ENCODE measurements at regions not wholly inside any gene's neighbourhood (a gene's known extent, or its start where the extent isn't known, plus 50 kb on each side); places are given as distances from the start of the nearest gene placed in this dataset.

DNA sequence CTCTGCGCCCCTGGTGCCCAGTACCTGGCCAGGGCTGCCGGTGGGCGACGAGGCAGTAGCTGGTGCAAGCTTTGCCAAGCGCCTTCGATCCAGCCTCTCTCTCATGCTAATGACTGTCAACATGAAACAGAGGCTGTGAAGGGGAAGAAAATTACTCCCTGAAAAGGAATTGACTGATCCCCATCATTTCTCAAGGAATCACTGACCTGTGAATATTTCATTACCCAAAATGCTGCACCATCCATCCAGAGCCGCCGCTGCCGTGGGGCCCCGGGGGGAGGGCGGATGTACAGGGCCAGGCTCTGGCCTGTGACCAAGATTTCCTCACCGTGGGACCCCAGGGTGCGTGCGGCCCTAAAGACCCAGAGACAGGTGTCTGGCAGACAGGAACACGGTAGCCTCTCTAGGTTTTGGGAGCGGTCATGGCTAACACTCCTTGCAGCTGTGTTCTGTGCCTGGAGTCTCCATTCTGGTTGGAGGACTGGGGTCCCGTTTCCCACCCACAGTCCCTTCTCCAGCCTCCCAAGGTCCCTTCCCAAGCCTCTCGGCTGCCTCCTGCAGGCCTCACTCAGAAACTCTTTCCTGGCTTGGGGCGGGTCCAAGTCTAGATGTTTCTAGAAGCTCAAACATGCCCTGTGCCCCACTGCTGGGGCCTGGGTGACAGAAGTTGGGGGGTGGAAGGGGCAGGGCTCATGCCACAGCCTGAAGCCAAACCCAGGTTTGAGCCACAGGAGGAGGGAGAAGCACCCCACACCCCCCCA, 73.3 kb downstream of the ENGASE start:
- no peak for TF ChIP-seq TCF12 (IDR thresholded peaks at IDR 0.05; ENCODE audit: low read depth)

DNA sequence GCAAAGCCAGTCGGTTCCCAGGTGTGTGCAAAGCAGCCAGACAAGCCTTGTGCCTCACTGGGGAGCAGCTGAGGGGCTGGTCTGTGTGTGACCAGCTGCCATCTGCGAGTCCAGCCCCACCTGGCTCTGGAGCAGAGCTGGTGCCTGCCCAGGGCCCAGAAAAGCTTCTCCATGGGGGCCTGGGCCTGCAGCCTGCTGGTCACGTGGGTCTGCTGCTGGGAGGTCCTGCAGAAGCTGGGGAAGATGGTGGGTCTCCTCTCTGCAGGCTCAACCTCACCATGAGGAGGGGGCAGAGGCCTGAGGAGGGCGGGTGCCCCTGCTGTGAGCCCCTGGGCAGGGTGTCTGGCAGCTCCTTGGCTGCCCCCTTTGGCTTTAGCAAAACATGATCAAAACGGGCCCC, 71.9 kb downstream of the ENGASE start:
- TF ChIP-seq, protein P1, sequence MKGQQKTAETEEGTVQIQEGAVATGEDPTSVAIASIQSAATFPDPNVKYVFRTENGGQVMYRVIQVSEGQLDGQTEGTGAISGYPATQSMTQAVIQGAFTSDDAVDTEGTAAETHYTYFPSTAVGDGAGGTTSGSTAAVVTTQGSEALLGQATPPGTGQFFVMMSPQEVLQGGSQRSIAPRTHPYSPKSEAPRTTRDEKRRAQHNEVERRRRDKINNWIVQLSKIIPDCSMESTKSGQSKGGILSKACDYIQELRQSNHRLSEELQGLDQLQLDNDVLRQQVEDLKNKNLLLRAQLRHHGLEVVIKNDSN (IDR thresholded peaks at IDR 0.05): 0 out of 2 replicates have a peak, but pooled peaks have one; percentile 49
- TF ChIP-seq FOXM1 (IDR thresholded peaks at IDR 0.05; ENCODE audit: borderline replicate concordance, low read depth): no peak
- TF ChIP-seq CREB1 (IDR thresholded peaks at IDR 0.05; ENCODE audit: low read depth): no peak
- TF ChIP-seq YY1 (IDR thresholded peaks at IDR 0.05; ENCODE audit: low read depth): no peak

DNA sequence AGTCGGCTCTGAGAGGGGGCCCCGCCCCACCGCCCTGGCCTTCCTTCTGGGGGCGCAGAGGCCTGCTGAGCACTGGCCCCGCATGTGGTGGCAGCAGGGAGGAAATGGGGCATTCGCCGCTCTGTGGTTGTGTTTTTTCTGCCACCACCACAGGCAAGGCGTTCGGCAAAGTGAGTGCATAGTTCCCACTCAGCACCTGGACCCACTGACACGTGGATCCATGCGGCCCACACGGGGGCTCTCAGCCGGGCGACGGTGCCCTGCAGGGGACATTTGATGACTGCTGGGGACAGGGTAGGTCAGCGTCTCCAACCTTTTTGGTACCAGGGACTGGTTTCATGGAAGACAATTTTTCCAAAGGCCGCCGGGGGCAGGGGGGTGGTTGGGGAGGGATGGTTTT, 70.9 kb downstream of the ENGASE start:
- TF ChIP-seq EGR1 (IDR thresholded peaks at IDR 0.05): no peak
- TF ChIP-seq, protein P2, sequence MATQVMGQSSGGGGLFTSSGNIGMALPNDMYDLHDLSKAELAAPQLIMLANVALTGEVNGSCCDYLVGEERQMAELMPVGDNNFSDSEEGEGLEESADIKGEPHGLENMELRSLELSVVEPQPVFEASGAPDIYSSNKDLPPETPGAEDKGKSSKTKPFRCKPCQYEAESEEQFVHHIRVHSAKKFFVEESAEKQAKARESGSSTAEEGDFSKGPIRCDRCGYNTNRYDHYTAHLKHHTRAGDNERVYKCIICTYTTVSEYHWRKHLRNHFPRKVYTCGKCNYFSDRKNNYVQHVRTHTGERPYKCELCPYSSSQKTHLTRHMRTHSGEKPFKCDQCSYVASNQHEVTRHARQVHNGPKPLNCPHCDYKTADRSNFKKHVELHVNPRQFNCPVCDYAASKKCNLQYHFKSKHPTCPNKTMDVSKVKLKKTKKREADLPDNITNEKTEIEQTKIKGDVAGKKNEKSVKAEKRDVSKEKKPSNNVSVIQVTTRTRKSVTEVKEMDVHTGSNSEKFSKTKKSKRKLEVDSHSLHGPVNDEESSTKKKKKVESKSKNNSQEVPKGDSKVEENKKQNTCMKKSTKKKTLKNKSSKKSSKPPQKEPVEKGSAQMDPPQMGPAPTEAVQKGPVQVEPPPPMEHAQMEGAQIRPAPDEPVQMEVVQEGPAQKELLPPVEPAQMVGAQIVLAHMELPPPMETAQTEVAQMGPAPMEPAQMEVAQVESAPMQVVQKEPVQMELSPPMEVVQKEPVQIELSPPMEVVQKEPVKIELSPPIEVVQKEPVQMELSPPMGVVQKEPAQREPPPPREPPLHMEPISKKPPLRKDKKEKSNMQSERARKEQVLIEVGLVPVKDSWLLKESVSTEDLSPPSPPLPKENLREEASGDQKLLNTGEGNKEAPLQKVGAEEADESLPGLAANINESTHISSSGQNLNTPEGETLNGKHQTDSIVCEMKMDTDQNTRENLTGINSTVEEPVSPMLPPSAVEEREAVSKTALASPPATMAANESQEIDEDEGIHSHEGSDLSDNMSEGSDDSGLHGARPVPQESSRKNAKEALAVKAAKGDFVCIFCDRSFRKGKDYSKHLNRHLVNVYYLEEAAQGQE (IDR thresholded peaks at IDR 0.05; ENCODE audit: low read depth): no peak
- TF ChIP-seq ZBTB7A (IDR thresholded peaks at IDR 0.05; ENCODE audit: low read depth): no peak
- no peak for TF ChIP-seq TAF1 (IDR thresholded peaks at IDR 0.05; ENCODE audit: low read depth)
- no peak for TF ChIP-seq EP300 (IDR thresholded peaks at IDR 0.05; ENCODE audit: borderline replicate concordance)

DNA sequence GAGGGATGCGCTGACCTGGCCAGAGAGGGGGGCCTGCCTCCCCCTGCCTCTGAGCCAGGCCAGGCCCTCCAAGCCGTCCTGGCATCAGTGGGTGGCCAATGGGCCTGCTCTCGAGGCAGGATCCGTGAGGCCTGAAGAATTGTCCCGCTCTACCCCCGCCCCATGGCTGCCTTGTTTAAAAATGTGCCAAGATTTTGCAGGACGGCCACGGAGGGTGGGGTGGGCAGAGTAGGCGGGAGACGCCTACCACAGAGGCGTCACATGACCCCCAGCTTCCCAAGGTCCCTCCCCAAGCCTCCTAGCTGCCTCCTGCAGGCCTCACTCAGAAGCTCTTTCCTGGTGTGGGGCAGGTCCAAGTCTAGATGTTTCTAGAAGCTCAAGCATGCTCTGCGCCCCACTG, 69.5 kb downstream of the ENGASE start:
- no peak for TF ChIP-seq YY1 (IDR thresholded peaks at IDR 0.05; ENCODE audit: low read depth)
- TF ChIP-seq, protein P1 (IDR thresholded peaks at IDR 0.05): peak; percentile 44

DNA sequence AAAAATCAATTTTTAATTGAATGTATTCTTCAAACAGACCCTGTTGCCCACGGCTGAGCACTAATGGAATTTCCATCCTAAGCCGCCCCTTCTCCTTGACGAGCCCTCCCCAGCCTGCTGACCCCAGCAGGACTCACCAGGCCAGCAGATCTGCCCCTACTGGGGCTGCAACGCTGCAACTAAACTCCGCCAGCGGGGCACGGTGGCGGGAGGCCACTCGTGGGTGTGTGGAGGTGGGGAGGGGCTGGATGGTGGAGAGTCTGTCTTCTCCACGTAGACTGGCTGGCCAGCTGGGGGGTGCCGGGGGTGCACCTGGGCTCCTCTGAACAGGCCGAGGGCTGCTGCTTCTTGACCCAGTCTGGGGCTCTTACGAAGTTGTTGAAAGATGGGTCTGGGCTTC, 67.8 kb downstream of the ENGASE start:
- TF ChIP-seq TCF12 (IDR thresholded peaks at IDR 0.05; ENCODE audit: low read depth): no peak
- no peak for TF ChIP-seq YY1 (IDR thresholded peaks at IDR 0.05; ENCODE audit: low read depth)
- no peak for TF ChIP-seq RAD21 (IDR thresholded peaks at IDR 0.05; ENCODE audit: low read depth)
- TF ChIP-seq TAF1 (IDR thresholded peaks at IDR 0.05; ENCODE audit: low read depth): no peak
- TF ChIP-seq, protein P2 (IDR thresholded peaks at IDR 0.05; ENCODE audit: low read depth): no peak

DNA sequence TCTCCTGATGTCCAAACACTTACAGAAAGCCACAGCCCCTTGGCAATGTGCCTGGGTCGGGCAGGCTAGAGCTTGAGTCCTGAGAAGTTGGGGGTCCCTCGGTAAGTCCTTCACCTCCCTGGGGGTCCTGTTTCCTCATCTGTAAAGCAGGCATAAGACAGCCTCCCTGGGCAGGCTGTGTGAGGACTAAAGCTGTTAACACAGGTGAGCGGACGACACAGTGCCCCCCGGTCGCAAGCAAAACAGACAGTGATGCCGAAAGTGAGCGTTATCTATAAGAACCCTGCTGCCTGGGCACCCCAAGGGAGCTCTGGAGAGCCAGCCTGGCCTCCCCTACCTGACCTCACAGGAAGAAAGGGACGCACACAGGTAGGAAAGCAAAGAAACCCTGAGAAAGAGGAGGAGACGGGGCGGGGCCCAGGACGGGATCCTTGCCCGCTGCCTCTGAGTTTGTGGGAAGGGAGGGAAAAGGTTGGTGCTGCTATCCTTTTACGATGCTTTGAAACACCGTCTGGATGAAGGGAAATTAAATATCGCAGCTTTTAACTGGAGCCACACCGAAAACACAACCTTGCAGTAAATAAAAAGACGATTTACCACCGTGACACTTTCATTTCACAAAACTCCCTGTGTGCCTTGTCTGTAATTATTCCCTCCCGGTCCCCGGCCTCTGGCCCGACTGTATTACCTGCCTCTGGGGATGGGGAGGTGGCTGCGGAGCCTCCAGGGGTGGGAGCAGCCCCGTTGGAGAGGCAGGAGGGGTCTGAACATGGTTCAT, 67.1 kb downstream of the ENGASE start:
- TF ChIP-seq EGR1 (IDR thresholded peaks at IDR 0.05) (no peak), TEAD4 (IDR thresholded peaks at IDR 0.05) (no peak), RAD21 (IDR thresholded peaks at IDR 0.05; ENCODE audit: low read depth) (no peak), CEBPB (IDR thresholded peaks at IDR 0.05) (no peak), YY1 (IDR thresholded peaks at IDR 0.05; ENCODE audit: low read depth) (no peak), CREB1 (IDR thresholded peaks at IDR 0.05; ENCODE audit: low read depth) (no peak)

DNA sequence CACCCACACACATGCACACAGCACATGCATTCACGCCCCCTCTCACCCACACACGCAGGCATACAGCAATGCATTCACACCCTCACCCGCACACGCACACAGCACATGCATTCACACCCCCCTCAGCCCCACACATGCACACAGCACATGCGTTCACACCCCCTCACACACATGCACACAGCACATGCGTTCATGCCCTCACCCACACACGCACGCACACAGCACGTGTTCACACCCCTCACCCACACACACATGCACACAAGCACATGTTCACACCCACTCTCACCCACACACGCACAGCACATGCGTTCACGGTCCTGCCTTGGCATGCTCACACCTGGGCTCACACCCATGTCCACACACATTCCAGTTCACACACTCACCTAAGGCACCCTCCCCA, 64.2 kb downstream of the ENGASE start:
- TF ChIP-seq, protein P3, sequence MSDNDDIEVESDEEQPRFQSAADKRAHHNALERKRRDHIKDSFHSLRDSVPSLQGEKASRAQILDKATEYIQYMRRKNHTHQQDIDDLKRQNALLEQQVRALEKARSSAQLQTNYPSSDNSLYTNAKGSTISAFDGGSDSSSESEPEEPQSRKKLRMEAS (IDR thresholded peaks at IDR 0.05): no peak
- TF ChIP-seq CREB1 (IDR thresholded peaks at IDR 0.05; ENCODE audit: low read depth): no peak
- TF ChIP-seq TEAD4 (IDR thresholded peaks at IDR 0.05): no peak
- no peak for TF ChIP-seq NFIC (IDR thresholded peaks at IDR 0.05)
- no peak for TF ChIP-seq EP300 (IDR thresholded peaks at IDR 0.05; ENCODE audit: borderline replicate concordance)
- TF ChIP-seq YY1 (IDR thresholded peaks at IDR 0.05; ENCODE audit: low read depth): no peak
- TF ChIP-seq, protein P2 (IDR thresholded peaks at IDR 0.05; ENCODE audit: low read depth): no peak
- TF ChIP-seq RAD21 (IDR thresholded peaks at IDR 0.05; ENCODE audit: low read depth): no peak
